Esophagus (tissue), 2 donors: ENCODE measurements at regions not wholly inside any gene's neighbourhood (a gene's known extent, or its start where the extent isn't known, plus 50 kb on each side); places are given as distances from the start of the nearest gene placed in this dataset.

Experiments used
- H3K27ac ChIP-seq, 2 donors: one replicate each; pipeline ENCODE4 v1.5.1; 2013; ENCODE audit warnings: low read depth in 2 of 2, mild to moderate bottlenecking in 2 of 2, inconsistent platforms in 1 of 2, low read length in 1 of 2, moderate library complexity in 1 of 2
- H3K27me3 ChIP-seq, 2 donors: one replicate each; pipeline ENCODE4 v1.6.1; 2013; ENCODE audit warnings: low read length in 2 of 2, control low read depth in 1 of 2, mild to moderate bottlenecking in 1 of 2; ENCODE audit not compliant: insufficient read depth in 2 of 2, control insufficient read depth in 1 of 2
- H3K36me3 ChIP-seq, 2 donors: one replicate each; pipeline ENCODE4 v1.6.1; 2013; ENCODE audit warnings: low read length in 1 of 2; ENCODE audit not compliant: control insufficient read depth in 2 of 2, insufficient read depth in 2 of 2
- H3K4me1 ChIP-seq, 2 donors: one replicate each; pipeline ENCODE4 v1.6.1; 2013; ENCODE audit warnings: low read length in 1 of 2; ENCODE audit not compliant: control insufficient read depth in 2 of 2, insufficient read depth in 2 of 2
- H3K4me3 ChIP-seq, 2 donors: one replicate each; pipeline ENCODE4 v1.5.1; 2013; ENCODE audit warnings: low read length in 2 of 2, mild to moderate bottlenecking in 2 of 2, low read depth in 1 of 2, moderate library complexity in 1 of 2
- H3K9me3 ChIP-seq, 2 donors: one replicate each; pipeline ENCODE4 v1.6.1; 2013; ENCODE audit warnings: mild to moderate bottlenecking in 2 of 2, low read depth in 1 of 2, low read length in 1 of 2, moderate library complexity in 1 of 2; ENCODE audit not compliant: control insufficient read depth in 2 of 2, insufficient read depth in 1 of 2
- WGBS, 2 donors: extraction: QIAGEN DNeasy Blood & Tissue Kit; methylation state at CpG; one replicate each; pipeline ENCODE4 v1.1.7; 2013; 5-methylcytosine and 5-hydroxymethylcytosine counted together
- donor health status: healthy with polysubstance abuse.
- donor health status: Bipolar disorder and iron deficiency.

GRCh38 chr3:25137606-25138005, 290.5 kb upstream of the RARB start:
- H3K9me3 ChIP-seq = no peaks in the 10 kb centered on the region
- WGBS, 2 donors = 91 to 92% methylated on average over 2 of the region's 2 CpGs
- no peaks in the 10 kb centered on the region for H3K36me3 ChIP-seq
- no peak overlapping the region for H3K27ac ChIP-seq
- H3K4me3 ChIP-seq = no peak overlapping the region
- H3K4me1 ChIP-seq = no peaks in the 10 kb centered on the region
- H3K27me3 ChIP-seq = no peaks in the 10 kb centered on the region

- no peaks in the 10 kb centered on the region for H3K9me3 ChIP-seq
- H3K27me3 ChIP-seq = no peaks in the 10 kb centered on the region
- no peaks in the 10 kb centered on the region for H3K36me3 ChIP-seq
- H3K27ac ChIP-seq = no peak overlapping the region
- H3K4me3 ChIP-seq = no peak overlapping the region
- no peaks in the 10 kb centered on the region for H3K4me1 ChIP-seq
- WGBS, 2 donors = 85 to 97% methylated on average over 1 of the region's 1 CpG
Measured at GRCh38 chr3:25139267-25139666, 288.8 kb upstream of the RARB start.

- H3K9me3 ChIP-seq = no peaks in the 10 kb centered on the region
- 58 to 67% methylated on average over 6 of the region's 6 CpGs for WGBS, 2 donors
- no peaks in the 10 kb centered on the region for H3K36me3 ChIP-seq
- no peaks in the 10 kb centered on the region for H3K27me3 ChIP-seq
- no peak overlapping the region for H3K4me3 ChIP-seq
- no peaks in the 10 kb centered on the region for H3K4me1 ChIP-seq
- no peak overlapping the region for H3K27ac ChIP-seq
Measured at GRCh38 chr3:25142609-25143355, 285.3 kb upstream of the RARB start.

GRCh38 chr3:25143356-25144025, 284.6 kb upstream of the RARB start:
- no peaks in the 10 kb centered on the region for H3K36me3 ChIP-seq
- H3K27me3 ChIP-seq = no peaks in the 10 kb centered on the region
- no peak overlapping the region for H3K4me3 ChIP-seq
- no peaks in the 10 kb centered on the region for H3K9me3 ChIP-seq
- no peak overlapping the region for H3K27ac ChIP-seq
- no peaks in the 10 kb centered on the region for H3K4me1 ChIP-seq
- 71 to 78% methylated on average over 5 of the region's 5 CpGs for WGBS, 2 donors

GRCh38 chr3:25144430-25144829, 283.6 kb upstream of the RARB start:
- WGBS, 2 donors = 70 to 82% methylated on average over 4 of the region's 4 CpGs

GRCh38 chr3:25145176-25145575, 282.9 kb upstream of the RARB start:
- no peak overlapping the region for H3K27ac ChIP-seq
- H3K36me3 ChIP-seq = no peaks in the 10 kb centered on the region
- no peak overlapping the region for H3K4me3 ChIP-seq
- WGBS, 2 donors = 78 to 87% methylated on average over 1 of the region's 1 CpG
- H3K27me3 ChIP-seq = no peaks in the 10 kb centered on the region
- peaks cover 0 to under 1% of the 10 kb centered on the region in 2 donors for H3K4me1 ChIP-seq
- no peaks in the 10 kb centered on the region for H3K9me3 ChIP-seq

More at GRCh38 chr3:25144430-25144829, 283.6 kb upstream of the RARB start:
- Histone ChIP-seq H3K36me3 (no peaks in the 10 kb centered on the region), H3K4me1 (no peaks in the 10 kb centered on the region), H3K27ac (no peak overlapping the region), H3K27me3 (no peaks in the 10 kb centered on the region), H3K4me3 (no peak overlapping the region), H3K9me3 (no peaks in the 10 kb centered on the region)

GRCh38 chr3:25150199-25150598, 277.9 kb upstream of the RARB start:
- no peak overlapping the region for H3K4me3 ChIP-seq
- no peaks in the 10 kb centered on the region for H3K9me3 ChIP-seq
- peaks cover 0 to 2% of the 10 kb centered on the region in 2 donors for H3K4me1 ChIP-seq
- WGBS, 2 donors = 85 to 92% methylated on average over 1 of the region's 1 CpG
- H3K36me3 ChIP-seq = no peaks in the 10 kb centered on the region
- no peaks in the 10 kb centered on the region for H3K27me3 ChIP-seq
- no peak overlapping the region for H3K27ac ChIP-seq

GRCh38 chr3:25151281-25151902, 276.7 kb upstream of the RARB start:
- Histone ChIP-seq H3K36me3 (no peaks in the 10 kb centered on the region), H3K9me3 (no peaks in the 10 kb centered on the region), H3K27me3 (no peaks in the 10 kb centered on the region), H3K4me1 (peaks cover 0 to 2% of the 10 kb centered on the region in 2 donors), H3K27ac (no peak overlapping the region), H3K4me3 (peak overlapping the region in 1 of 2 donors; percentile 26)
- 46 to 53% methylated on average over 10 of the region's 10 CpGs for WGBS, 2 donors

- Histone ChIP-seq H3K36me3 (no peaks in the 10 kb centered on the region), H3K4me3 (no peak overlapping the region), H3K9me3 (no peaks in the 10 kb centered on the region), H3K27ac (no peak overlapping the region), H3K4me1 (peaks cover 0 to 2% of the 10 kb centered on the region in 2 donors), H3K27me3 (no peaks in the 10 kb centered on the region)
- 42 to 50% methylated on average over 3 of the region's 3 CpGs for WGBS, 2 donors
Measured at GRCh38 chr3:25151903-25152295, 276.2 kb upstream of the RARB start.
